ENCODE measurements at regions not wholly inside any gene's neighbourhood (a gene's known extent, or its start where the extent isn't known, plus 50 kb on each side); places are given as distances from the start of the nearest gene placed in this dataset.

- TF ChIP-seq CTCF (IDR thresholded peaks at IDR 0.05 in 4 of 5, conservative IDR thresholded peaks at IDR 0.05 in 1 of 5) (no peak), POLR2A (IDR thresholded peaks at IDR 0.05) (no peak)
Measured at GRCh38 chr2:5982903-5983265, 290.7 kb downstream of the SOX11 start.

Measured in gastrocnemius medialis (tissue), 4 donors.